WTC11 (cell line): ENCODE measurements at regions not wholly inside any gene's neighbourhood (a gene's known extent, or its start where the extent isn't known, plus 50 kb on each side); places are given as distances from the start of the nearest gene placed in this dataset.

ENCODE experiments used
- ELF4 ChIP-seq: sonication (generic); formaldehyde crosslinking; IDR thresholded peaks from 2 replicates; pipeline ENCODE4 v1.8.1; 2022; ENCODE audit warnings: low read depth, mild to moderate bottlenecking, moderate library complexity, missing genetic modification reagents
- EMX1 ChIP-seq: fragments of 250-450 bp; sonication (Bioruptor Pico); IDR thresholded peaks from 2 replicates; pipeline ENCODE4 v1.8.0; 2021; ENCODE audit warnings: mild to moderate bottlenecking
- GABPB1 ChIP-seq: sonication (generic); formaldehyde crosslinking; IDR thresholded peaks from 2 replicates; pipeline ENCODE4 v1.8.1; 2023; ENCODE audit warnings: mild to moderate bottlenecking, missing genetic modification reagents
- MYBL2 ChIP-seq: sonication (generic); formaldehyde crosslinking; IDR thresholded peaks from 2 replicates; pipeline ENCODE4 v1.8.1; 2023; ENCODE audit warnings: mild to moderate bottlenecking, moderate library complexity, missing genetic modification reagents
- SP1 ChIP-seq: sonication (generic); formaldehyde crosslinking; conservative IDR thresholded peaks from 2 replicates; pipeline ENCODE4 v1.8.1; 2022; ENCODE audit warnings: missing genetic modification reagents
- TEAD4 ChIP-seq: sonication (generic); formaldehyde crosslinking; IDR thresholded peaks from 2 replicates; pipeline ENCODE4 v1.8.0; 2022; ENCODE audit warnings: mild to moderate bottlenecking, missing genetic modification reagents
- ZNF416 ChIP-seq: fragments of 250-450 bp; sonication (Bioruptor Pico); IDR thresholded peaks from 2 replicates; pipeline ENCODE4 v1.9.0; 2021; ENCODE audit warnings: mild to moderate bottlenecking, inconsistent platforms
- TF ChIP-seq, protein P1 (sequence below): fragments of 200-600 bp; IDR thresholded peaks from 2 replicates; pipeline ENCODE4 v1.8.0; 2022; ENCODE audit warnings: antibody characterized with exemption
- TF ChIP-seq, protein P2 (sequence below): sonication (generic); formaldehyde crosslinking; IDR thresholded peaks from 2 replicates; pipeline ENCODE4 v1.8.1; 2023; ENCODE audit warnings: mild to moderate bottlenecking, missing genetic modification reagents, moderate library complexity

DNA sequence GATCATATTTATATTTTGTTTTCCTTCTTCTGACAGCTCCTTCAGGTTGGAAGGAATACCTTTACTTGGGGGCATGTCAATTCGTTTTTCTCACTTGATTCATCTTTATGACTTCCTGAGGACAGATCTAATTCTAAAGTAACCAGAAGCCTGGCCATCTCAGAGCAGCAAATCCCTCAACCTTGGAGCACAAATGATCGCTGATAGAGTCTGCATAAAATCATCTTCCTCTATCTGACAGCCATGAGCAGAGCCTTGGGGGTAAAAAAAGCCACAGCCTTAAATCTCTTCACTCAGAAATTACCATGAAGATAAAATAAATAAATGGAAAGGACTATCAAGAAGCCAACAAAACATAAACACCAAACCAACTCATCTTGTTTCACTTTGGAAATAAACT, 325.8 kb downstream of the PRR16 start:
- TF ChIP-seq TEAD4 (CRISPR knock-in tag) = no peak
- no peak for TF ChIP-seq MYBL2 (CRISPR knock-in tag)
- no peak for TF ChIP-seq SP1 (CRISPR knock-in tag)
- TF ChIP-seq, protein P1, sequence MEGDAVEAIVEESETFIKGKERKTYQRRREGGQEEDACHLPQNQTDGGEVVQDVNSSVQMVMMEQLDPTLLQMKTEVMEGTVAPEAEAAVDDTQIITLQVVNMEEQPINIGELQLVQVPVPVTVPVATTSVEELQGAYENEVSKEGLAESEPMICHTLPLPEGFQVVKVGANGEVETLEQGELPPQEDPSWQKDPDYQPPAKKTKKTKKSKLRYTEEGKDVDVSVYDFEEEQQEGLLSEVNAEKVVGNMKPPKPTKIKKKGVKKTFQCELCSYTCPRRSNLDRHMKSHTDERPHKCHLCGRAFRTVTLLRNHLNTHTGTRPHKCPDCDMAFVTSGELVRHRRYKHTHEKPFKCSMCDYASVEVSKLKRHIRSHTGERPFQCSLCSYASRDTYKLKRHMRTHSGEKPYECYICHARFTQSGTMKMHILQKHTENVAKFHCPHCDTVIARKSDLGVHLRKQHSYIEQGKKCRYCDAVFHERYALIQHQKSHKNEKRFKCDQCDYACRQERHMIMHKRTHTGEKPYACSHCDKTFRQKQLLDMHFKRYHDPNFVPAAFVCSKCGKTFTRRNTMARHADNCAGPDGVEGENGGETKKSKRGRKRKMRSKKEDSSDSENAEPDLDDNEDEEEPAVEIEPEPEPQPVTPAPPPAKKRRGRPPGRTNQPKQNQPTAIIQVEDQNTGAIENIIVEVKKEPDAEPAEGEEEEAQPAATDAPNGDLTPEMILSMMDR = no peak
- no peak for TF ChIP-seq GABPB1 (CRISPR knock-in tag)
- TF ChIP-seq ELF4 (CRISPR knock-in tag) = no peak
- TF ChIP-seq EMX1 (CRISPR knock-in tag) = no peak
- TF ChIP-seq, protein P2, sequence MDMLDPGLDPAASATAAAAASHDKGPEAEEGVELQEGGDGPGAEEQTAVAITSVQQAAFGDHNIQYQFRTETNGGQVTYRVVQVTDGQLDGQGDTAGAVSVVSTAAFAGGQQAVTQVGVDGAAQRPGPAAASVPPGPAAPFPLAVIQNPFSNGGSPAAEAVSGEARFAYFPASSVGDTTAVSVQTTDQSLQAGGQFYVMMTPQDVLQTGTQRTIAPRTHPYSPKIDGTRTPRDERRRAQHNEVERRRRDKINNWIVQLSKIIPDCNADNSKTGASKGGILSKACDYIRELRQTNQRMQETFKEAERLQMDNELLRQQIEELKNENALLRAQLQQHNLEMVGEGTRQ (CRISPR knock-in tag) = no peak
- no peak for TF ChIP-seq ZNF416 (CRISPR knock-in tag)
